ENCODE measurements at regions not wholly inside any gene's neighbourhood (a gene's known extent, or its start where the extent isn't known, plus 50 kb on each side); places are given as distances from the start of the nearest gene placed in this dataset.
A peak's percentile ranks its signal among the peaks of the same experiment; 100 is the strongest.

- Mint-ChIP-seq H3K4me3 (ENCODE audit: unreplicated experiment) (no peak overlapping the region), H3K27ac (ENCODE audit: unreplicated experiment) (no peak overlapping the region), H3K36me3 (ENCODE audit: unreplicated experiment) (no peaks in the 10 kb centered on the region), H3K9me3 (ENCODE audit: unreplicated experiment) (no peaks in the 10 kb centered on the region), H3K27me3 (ENCODE audit: unreplicated experiment) (no peaks in the 10 kb centered on the region), H3K4me1 (ENCODE audit: unreplicated experiment) (peaks cover 18% of the 10 kb centered on the region)
- TF ChIP-seq CTCF (IDR thresholded peaks at IDR 0.05): no peak
- no peak for DNase-seq (ENCODE audit: extremely low spot score, unreplicated experiment)
Observed at GRCh38 chr9:91044354-91044753, 242.7 kb downstream of the SYK start.

- Mint-ChIP-seq H3K27ac (ENCODE audit: unreplicated experiment) (no peak overlapping the region), H3K4me3 (ENCODE audit: unreplicated experiment) (no peak overlapping the region), H3K36me3 (ENCODE audit: unreplicated experiment) (no peaks in the 10 kb centered on the region), H3K4me1 (ENCODE audit: unreplicated experiment) (peaks cover 18% of the 10 kb centered on the region), H3K27me3 (ENCODE audit: unreplicated experiment) (no peaks in the 10 kb centered on the region), H3K9me3 (ENCODE audit: unreplicated experiment) (no peaks in the 10 kb centered on the region)
- no peak for TF ChIP-seq CTCF (IDR thresholded peaks at IDR 0.05)
- no peak for DNase-seq (ENCODE audit: extremely low spot score, unreplicated experiment)
Observed at GRCh38 chr9:91045041-91045440, 243.4 kb downstream of the SYK start.

- no peak overlapping the region for H3K4me3 Mint-ChIP-seq (ENCODE audit: unreplicated experiment)
- DNase-seq (ENCODE audit: extremely low spot score, unreplicated experiment): no peak
- peaks cover 3% of the 10 kb centered on the region for H3K9me3 Mint-ChIP-seq (ENCODE audit: unreplicated experiment)
- no peak for TF ChIP-seq CTCF (IDR thresholded peaks at IDR 0.05)
- H3K4me1 Mint-ChIP-seq (ENCODE audit: unreplicated experiment): peaks cover 18% of the 10 kb centered on the region
- H3K27me3 Mint-ChIP-seq (ENCODE audit: unreplicated experiment): no peaks in the 10 kb centered on the region
- H3K27ac Mint-ChIP-seq (ENCODE audit: unreplicated experiment): peak overlapping the region; percentile 68
- no peaks in the 10 kb centered on the region for H3K36me3 Mint-ChIP-seq (ENCODE audit: unreplicated experiment)
Observed at GRCh38 chr9:91047529-91047928, 245.9 kb downstream of the SYK start.

- Mint-ChIP-seq H3K4me1 (ENCODE audit: unreplicated experiment) (peaks cover 18% of the 10 kb centered on the region), H3K36me3 (ENCODE audit: unreplicated experiment) (no peaks in the 10 kb centered on the region), H3K27me3 (ENCODE audit: unreplicated experiment) (no peaks in the 10 kb centered on the region), H3K4me3 (ENCODE audit: unreplicated experiment) (no peak overlapping the region), H3K9me3 (ENCODE audit: unreplicated experiment) (peaks cover 3% of the 10 kb centered on the region), H3K27ac (ENCODE audit: unreplicated experiment) (peak overlapping the region; percentile 68)
- DNase-seq (ENCODE audit: extremely low spot score, unreplicated experiment): peak; percentile 51
- no peak for TF ChIP-seq CTCF (IDR thresholded peaks at IDR 0.05)
Observed at GRCh38 chr9:91047993-91048607, 246.5 kb downstream of the SYK start.

GRCh38 chr9:91048749-91049148, 247.1 kb downstream of the SYK start:
- no peak for DNase-seq (ENCODE audit: extremely low spot score, unreplicated experiment)
- H3K36me3 Mint-ChIP-seq (ENCODE audit: unreplicated experiment): no peaks in the 10 kb centered on the region
- no peaks in the 10 kb centered on the region for H3K27me3 Mint-ChIP-seq (ENCODE audit: unreplicated experiment)
- peaks cover 18% of the 10 kb centered on the region for H3K4me1 Mint-ChIP-seq (ENCODE audit: unreplicated experiment)
- H3K27ac Mint-ChIP-seq (ENCODE audit: unreplicated experiment): peak overlapping the region; percentile 24
- TF ChIP-seq CTCF (IDR thresholded peaks at IDR 0.05): no peak
- H3K9me3 Mint-ChIP-seq (ENCODE audit: unreplicated experiment): peaks cover 3% of the 10 kb centered on the region
- no peak overlapping the region for H3K4me3 Mint-ChIP-seq (ENCODE audit: unreplicated experiment)
